Liver (tissue), 8 donors: ENCODE measurements at regions not wholly inside any gene's neighbourhood (a gene's known extent, or its start where the extent isn't known, plus 50 kb on each side); places are given as distances from the start of the nearest gene placed in this dataset.

Source experiments
- DNase-seq: peaks from one replicate; pipeline ENCODE4 v3.0.0-alpha.2; 2017; ENCODE audit warnings: low spot score
- H3K27ac ChIP-seq, 2 donors: one replicate each; pipeline ENCODE4 v1.7.0; 2013; ENCODE audit warnings: inconsistent platforms in 2 of 2, low read length in 2 of 2, control low read depth in 1 of 2, low read depth in 1 of 2, mild to moderate bottlenecking in 1 of 2
- H3K27me3 ChIP-seq, 4 donors: one replicate each; pipeline versions ENCODE4 v1.6.1 to v1.7.0; 2013; ENCODE audit warnings: low read length in 3 of 4, inconsistent platforms in 1 of 4, mild to moderate bottlenecking in 1 of 4, moderate library complexity in 1 of 4; ENCODE audit not compliant: control insufficient read depth in 4 of 4, insufficient read depth in 4 of 4
- H3K36me3 ChIP-seq, 4 donors: one replicate each; pipeline versions ENCODE4 v1.6.1 to v1.7.0; 2013; ENCODE audit warnings: low read length in 3 of 4, mild to moderate bottlenecking in 3 of 4, low read depth in 1 of 4, moderate library complexity in 1 of 4; ENCODE audit not compliant: control insufficient read depth in 4 of 4, insufficient read depth in 3 of 4
- H3K4me1 ChIP-seq, 4 donors: one replicate each; pipeline versions ENCODE4 v1.6.1 to v1.7.0; 2013; ENCODE audit warnings: low read length in 3 of 4, mild to moderate bottlenecking in 3 of 4, moderate library complexity in 1 of 4; ENCODE audit not compliant: control insufficient read depth in 4 of 4, insufficient read depth in 4 of 4
- H3K4me3 ChIP-seq, 3 donors: one replicate each; pipeline versions ENCODE4 v1.6.1 to v1.7.0; 2013; ENCODE audit warnings: low read length in 3 of 3, control low read depth in 1 of 3, low read depth in 1 of 3, mild to moderate bottlenecking in 1 of 3
- H3K9ac ChIP-seq, 2 donors: one replicate each; pipeline ENCODE4 v1.7.0; 2013; ENCODE audit warnings: low read length in 2 of 2, mild to moderate bottlenecking in 2 of 2, moderate library complexity in 2 of 2, control low read depth in 1 of 2, low read depth in 1 of 2
- H3K9me3 ChIP-seq, 4 donors: one replicate each; pipeline versions ENCODE4 v1.6.1 to v1.7.0; 2013; ENCODE audit warnings: low read length in 3 of 4; ENCODE audit not compliant: control insufficient read depth in 4 of 4
- ATF3 ChIP-seq: IDR thresholded peaks from 2 replicates; pipeline ENCODE4 v1.6.1; 2016; ENCODE audit warnings: antibody characterized with exemption
- CTCF ChIP-seq: fragments of 150-350 bp; IDR thresholded peaks from 2 replicates; pipeline ENCODE4 v1.5.1; 2017; ENCODE audit warnings: improper control_type of control experiment, low read depth, low read length; ENCODE audit not compliant: missing input control
- EGR1 ChIP-seq, 2 donors: IDR thresholded peaks; 2 replicates each; pipeline ENCODE4 v1.6.1; 2016 to 2018; ENCODE audit warnings: antibody characterized with exemption in 2 of 2, low read depth in 2 of 2
- FOXA1 ChIP-seq: IDR thresholded peaks from 2 replicates; pipeline ENCODE4 v1.6.1; 2016; ENCODE audit warnings: antibody characterized with exemption
- FOXA2 ChIP-seq: IDR thresholded peaks from 2 replicates; pipeline ENCODE4 v1.6.1; 2016; ENCODE audit warnings: antibody characterized with exemption
- GABPA ChIP-seq, 2 donors: IDR thresholded peaks in 1 of 2; conservative IDR thresholded peaks in 1 of 2; 2 replicates each; pipeline ENCODE4 v1.6.1; 2016; ENCODE audit warnings: antibody characterized with exemption in 2 of 2, mild to moderate bottlenecking in 1 of 2, moderate library complexity in 1 of 2
- HNF4A ChIP-seq, 2 donors: conservative IDR thresholded peaks; 2 replicates each; pipeline ENCODE4 v1.6.1; 2016; ENCODE audit warnings: antibody characterized with exemption in 2 of 2, mild to moderate bottlenecking in 2 of 2
- HNF4G ChIP-seq: IDR thresholded peaks from 2 replicates; pipeline ENCODE4 v1.6.1; 2016; ENCODE audit warnings: antibody characterized with exemption
- JUND ChIP-seq, 2 donors: IDR thresholded peaks; 2 replicates each; pipeline ENCODE4 v1.6.1; 2016; ENCODE audit warnings: antibody characterized with exemption in 2 of 2
- MAX ChIP-seq: IDR thresholded peaks from 2 replicates; pipeline ENCODE4 v1.6.1; 2016; ENCODE audit warnings: antibody characterized with exemption
- NR2F2 ChIP-seq: IDR thresholded peaks from 2 replicates; pipeline ENCODE4 v1.6.1; 2016; ENCODE audit warnings: antibody characterized with exemption
- RAD21 ChIP-seq, 2 donors: IDR thresholded peaks; 2 replicates each; pipeline ENCODE4 v1.6.1; 2016; ENCODE audit warnings: antibody characterized with exemption in 2 of 2, mild to moderate bottlenecking in 2 of 2
- REST ChIP-seq: IDR thresholded peaks from 2 replicates; pipeline ENCODE4 v1.6.1; 2016; ENCODE audit warnings: antibody characterized with exemption, mild to moderate bottlenecking
- RXRA ChIP-seq, 2 donors: IDR thresholded peaks; 2 replicates each; pipeline ENCODE4 v1.6.1; 2017 to 2018; ENCODE audit warnings: antibody characterized with exemption in 2 of 2, mild to moderate bottlenecking in 1 of 2
- SP1 ChIP-seq: IDR thresholded peaks from 2 replicates; pipeline ENCODE4 v1.6.1; 2018; ENCODE audit warnings: antibody characterized with exemption, mild to moderate bottlenecking
- TAF1 ChIP-seq: conservative IDR thresholded peaks from 2 replicates; pipeline ENCODE4 v1.6.1; 2016; ENCODE audit warnings: antibody characterized with exemption, mild to moderate bottlenecking
- YY1 ChIP-seq: IDR thresholded peaks from 2 replicates; pipeline ENCODE4 v1.6.1; 2016; ENCODE audit warnings: antibody characterized with exemption, mild to moderate bottlenecking
- ZBTB33 ChIP-seq: IDR thresholded peaks from 2 replicates; pipeline ENCODE4 v1.6.1; 2016; ENCODE audit warnings: antibody characterized with exemption
- WGBS: extraction: QIAGEN DNeasy Blood & Tissue Kit; methylation state at CpG from one replicate; pipeline ENCODE4 v1.1.7; 2013; 5-methylcytosine and 5-hydroxymethylcytosine counted together
- donor health status: healthy.
- donor health status: healthy.
- donor health status: healthy.
- donor health status: healthy.
- donor health status: healthy.

GRCh38 chr6:148195511-148195910, 147.1 kb upstream of the SASH1 start:
- no peaks in the 10 kb centered on the region for H3K36me3 ChIP-seq
- no peak overlapping the region for H3K27ac ChIP-seq
- no peaks in the 10 kb centered on the region for H3K9me3 ChIP-seq
- WGBS: 93% methylated on average over 5 of the region's 5 CpGs
- H3K4me1 ChIP-seq: peaks cover 0 to 7% (median 2%) of the 10 kb centered on the region in 4 donors
- DNase-seq: no peak
- no peak overlapping the region for H3K9ac ChIP-seq
- H3K4me3 ChIP-seq: no peak overlapping the region
- no peaks in the 10 kb centered on the region for H3K27me3 ChIP-seq
- TF ChIP-seq JUND (IDR thresholded peaks at IDR 0.05): no peak
- TF ChIP-seq FOXA1: no peak
- TF ChIP-seq NR2F2: no peak
- TF ChIP-seq ATF3: no peak
- TF ChIP-seq TAF1: no peak
- no peak for TF ChIP-seq ZBTB33
- no peak for TF ChIP-seq CTCF
- TF ChIP-seq REST: no peak
- TF ChIP-seq GABPA (IDR thresholded peaks at IDR 0.05 in 1 of 2, conservative IDR thresholded peaks at IDR 0.05 in 1 of 2): no peak
- TF ChIP-seq SP1: no peak
- TF ChIP-seq EGR1 (IDR thresholded peaks at IDR 0.05; ENCODE audit: low read depth in 2 of 2): no peak
- no peak for TF ChIP-seq RXRA (IDR thresholded peaks at IDR 0.05)
- TF ChIP-seq MAX: no peak
- no peak for TF ChIP-seq HNF4A (conservative IDR thresholded peaks at IDR 0.05)
- no peak for TF ChIP-seq YY1
- no peak for TF ChIP-seq FOXA2
- TF ChIP-seq RAD21 (IDR thresholded peaks at IDR 0.05): no peak

- Histone ChIP-seq H3K36me3 (no peaks in the 10 kb centered on the region), H3K27ac (no peak overlapping the region), H3K9ac (no peak overlapping the region), H3K27me3 (no peaks in the 10 kb centered on the region), H3K4me1 (no peaks in the 10 kb centered on the region), H3K9me3 (no peaks in the 10 kb centered on the region), H3K4me3 (no peak overlapping the region)
- 89% methylated on average over 3 of the region's 3 CpGs for WGBS
- DNase-seq: no peak
- TF ChIP-seq RAD21 (IDR thresholded peaks at IDR 0.05): no peak
- no peak for TF ChIP-seq FOXA2
- TF ChIP-seq JUND (IDR thresholded peaks at IDR 0.05): no peak
- no peak for TF ChIP-seq EGR1 (IDR thresholded peaks at IDR 0.05; ENCODE audit: low read depth in 2 of 2)
- TF ChIP-seq ZBTB33: no peak
- TF ChIP-seq MAX: no peak
- TF ChIP-seq HNF4G: no peak
- no peak for TF ChIP-seq GABPA (IDR thresholded peaks at IDR 0.05 in 1 of 2, conservative IDR thresholded peaks at IDR 0.05 in 1 of 2)
- TF ChIP-seq SP1: no peak
- TF ChIP-seq ATF3: no peak
- no peak for TF ChIP-seq FOXA1
- TF ChIP-seq NR2F2: no peak
- no peak for TF ChIP-seq RXRA (IDR thresholded peaks at IDR 0.05)
- TF ChIP-seq CTCF: no peak
Measured at GRCh38 chr6:148199584-148199983, 143.1 kb upstream of the SASH1 start.
